K562 (cell line): ENCODE measurements at regions not wholly inside any gene's neighbourhood (a gene's known extent, or its start where the extent isn't known, plus 50 kb on each side); places are given as distances from the start of the nearest gene placed in this dataset.

ENCODE experiments used
- ATAC-seq: fragments of 200-7000 bp; cut with Tn5 transposase; 3 replicates; pipeline ENCODE4 v1.9.1; 2020; ENCODE audit warnings: moderate library complexity
- BruUV-seq: library from RNA; stranded (reverse); fragments of 400-500 nt; replicated peaks from 2 replicates; lab custom pipeline; 2021; lab: Mats Ljungman, UMichigan
- CTCF ChIA-PET: fragments of 300-600 bp; formaldehyde crosslinking; extraction: SDS; loops from one replicate; lab custom pipeline; 2021; ENCODE audit warnings: low intra/inter-chr PET ratio; lab: Yijun Ruan, JAX
- POLR2A ChIA-PET: fragments of 300-600, 350-650 bp; sonication (Branson Sonifier 250); formaldehyde crosslinking; extraction: SDS; loops from one replicate; lab custom pipeline; 2021; ENCODE audit warnings: antibody characterized with exemption, inconsistent platforms; lab: Yijun Ruan, JAX
- DNase-seq, 4 experiments: peaks; one replicate each; pipeline versions ENCODE4 v3.0.0 to v3.0.0-alpha.2; 2011 to 2018; ENCODE audit warnings: low spot score in 3 of 4, mixed read lengths in 3 of 4; ENCODE audit errors: extremely low read depth in 1 of 4
- FAIRE-seq: peaks from 2 replicates; lab custom pipeline; 2011; peaks lifted over from hg19 to GRCh38; lab: Jason Lieb, UNC
- H2AFZ ChIP-seq: 2 replicates; pipeline ENCODE4 v1.6.0; 2011; ENCODE audit warnings: low read depth, low read length, control low read depth, inconsistent platforms
- H3K27ac ChIP-seq: fragments of 200-600 bp; 3 replicates; pipeline ENCODE4 v1.8.0; 2011; ENCODE audit warnings: low read depth, mild to moderate bottlenecking, control low read depth, inconsistent platforms, low read length, moderate library complexity, mixed read lengths; ENCODE audit errors: extremely low read depth
- H3K27me3 ChIP-seq, 2 experiments: fragments of 300-600 bp in 1 of 2; 2 replicates in 1 of 2; 3 replicates in 1 of 2; pipeline versions ENCODE4 v1.6.0 to v1.8.0; 2011; ENCODE audit warnings: inconsistent platforms in 2 of 2, low read length in 2 of 2, mild to moderate bottlenecking in 1 of 2, mixed read lengths in 1 of 2, moderate library complexity in 1 of 2; ENCODE audit not compliant: control insufficient read depth in 2 of 2, insufficient read depth in 2 of 2
- H3K36me3 ChIP-seq: fragments of 300-600 bp; 3 replicates; pipeline ENCODE4 v1.8.0; 2011; ENCODE audit warnings: mild to moderate bottlenecking, low read length, inconsistent platforms; ENCODE audit not compliant: control insufficient read depth, insufficient read depth
- H3K4me1 ChIP-seq, 2 experiments: fragments of 200-600 bp in 1 of 2; replicated peaks in 1 of 2; 2 replicates in 1 of 2; 3 replicates in 1 of 2; pipeline versions ENCODE4 v1.5.1 to v1.8.0; 2011; ENCODE audit warnings: inconsistent platforms in 2 of 2, low read length in 2 of 2, mild to moderate bottlenecking in 1 of 2, mixed read lengths in 1 of 2, moderate library complexity in 1 of 2; ENCODE audit not compliant: control insufficient read depth in 2 of 2, insufficient read depth in 2 of 2
- H3K4me2 ChIP-seq: 2 replicates; pipeline ENCODE4 v1.6.1; 2011; ENCODE audit warnings: low read length, control low read depth, inconsistent platforms, mixed read lengths; ENCODE audit not compliant: insufficient read depth
- H3K4me3 ChIP-seq: fragments of 200-600 bp; sonication (generic), shearing (Covaris generic); 2 replicates; pipeline ENCODE4 v1.5.1; 2016; ENCODE audit warnings: control low read depth, inconsistent platforms
- H3K79me2 ChIP-seq: fragments of 200-600 bp; 3 replicates; pipeline ENCODE4 v1.8.0; 2011; ENCODE audit warnings: low read length, inconsistent platforms; ENCODE audit not compliant: control insufficient read depth, insufficient read depth
- H3K9ac ChIP-seq, 2 experiments: 2 replicates each; pipeline versions ENCODE4 v1.6.0 to v1.6.1; 2011; ENCODE audit warnings: low read depth in 2 of 2, low read length in 2 of 2, control low read depth in 1 of 2, inconsistent platforms in 1 of 2, mild to moderate bottlenecking in 1 of 2, mixed read lengths in 1 of 2; ENCODE audit not compliant: insufficient read depth in 1 of 2
- H3K9me1 ChIP-seq: one replicate; pipeline ENCODE4 v1.6.0; 2011; ENCODE audit warnings: inconsistent platforms, mild to moderate bottlenecking, low read length, moderate library complexity; ENCODE audit not compliant: control insufficient read depth, insufficient read depth
- H3K9me3 ChIP-seq: replicated peaks from 2 replicates; pipeline ENCODE4 v1.5.1; 2011; ENCODE audit warnings: low read depth, low read length, inconsistent platforms; ENCODE audit not compliant: control insufficient read depth, insufficient read depth
- H4K20me1 ChIP-seq: replicated peaks from 2 replicates; pipeline ENCODE4 v1.6.1; 2011; ENCODE audit warnings: low read length, inconsistent platforms, mixed read lengths; ENCODE audit not compliant: control insufficient read depth, insufficient read depth
- CBFA2T3 ChIP-seq: fragments of 450-650 bp; IDR thresholded peaks from 2 replicates; pipeline ENCODE4 v1.6.1; 2017
- GTF2F1 ChIP-seq: IDR thresholded peaks from 2 replicates; pipeline ENCODE4 v1.6.1; 2011; ENCODE audit warnings: low read depth, low read length, improper control_type of control experiment
- HES1 ChIP-seq: fragments of 450-650 bp; IDR thresholded peaks from 2 replicates; pipeline ENCODE4 v1.6.1; 2016; ENCODE audit warnings: low read depth, mild to moderate bottlenecking, moderate library complexity
- ZNF311 ChIP-seq: fragments of 250-450 bp; sonication (Bioruptor Pico); IDR thresholded peaks from 2 replicates; pipeline ENCODE4 v1.4.0; 2020; ENCODE audit warnings: mild to moderate bottlenecking, moderate library complexity
- WGBS: fragments of 100-300 bp; shearing (Covaris generic); methylation state at CpG from one replicate; pipeline ENCODE4 v1.1.6; 2016; ENCODE audit warnings: low coverage, mixed read lengths; ENCODE audit not compliant: insufficient coverage; ENCODE audit errors: missing lambda C conversion rate; 5-methylcytosine and 5-hydroxymethylcytosine counted together
- in situ Hi-C: fragments of 300-500 bp; cut with MboI; formaldehyde crosslinking; loops from 4 replicates; pipeline ENCODE4 v1.15.0; 2018; ENCODE audit warnings: inconsistent platforms, mixed read lengths
- intact Hi-C: fragments of 100-400 bp; cut with micrococcal nuclease; formaldehyde crosslinking; loops from 2 replicates; pipeline ENCODE4 v1.14.2; 2022

- no TSS peak for BruUV-seq
- no peak overlapping the region for H3K4me2 ChIP-seq
- H3K27ac ChIP-seq: peak overlapping the region; percentile 20; the same call in 2 of the 3 replicates
- H3K9me1 ChIP-seq: no peaks in the 10 kb centered on the region
- H3K79me2 ChIP-seq: peaks cover 9% of the 10 kb centered on the region
- no peaks in the 10 kb centered on the region for H4K20me1 ChIP-seq
- WGBS: 72% methylated on average over 3 of the region's 3 CpGs
- DNase-seq (no peak), FAIRE-seq (no peak), ATAC-seq (no peak)
- intact Hi-C loops: loop anchor here (1.0 to 10.0 kb wide), 7 partner anchors 50 to 323 kb away; no protein-coding TSS in a partner anchor
- H3K4me3 ChIP-seq: no peak overlapping the region
- H3K9me3 ChIP-seq: no peaks in the 10 kb centered on the region
- H3K4me1 ChIP-seq: peaks cover 0 to 4% of the 10 kb centered on the region in 2 experiments; a peak in 3 of 5 replicates
- POLR2A ChIA-PET: interaction anchor here (0.5 to 0.9 kb wide), 2 partner anchors 19 to 24 kb away, joined by 3 to 5 read pairs; no protein-coding TSS in a partner anchor
- no peak overlapping the region for H2AFZ ChIP-seq
- H3K9ac ChIP-seq: no peak overlapping the region
- no peak for TF ChIP-seq ZNF311 (CRISPR knock-in tag)
- TF ChIP-seq HES1: no peak
- no peak for TF ChIP-seq GTF2F1
- TF ChIP-seq CBFA2T3: no peak
- CTCF ChIA-PET: interaction anchor here (1.5 kb wide), 1 partner anchor 186 kb away, joined by 6 read pairs; no protein-coding TSS in a partner anchor
- peaks cover 10% of the 10 kb centered on the region; the same call in 1 of the 3 replicates for H3K36me3 ChIP-seq
- in situ Hi-C loops: loop anchor here (5.0 to 10.0 kb wide), 2 partner anchors 185 to 927 kb away; no protein-coding TSS in a partner anchor
- no peaks in the 10 kb centered on the region for H3K27me3 ChIP-seq
Observed at GRCh38 chr12:127107744-127108143, 1159.2 kb upstream of the TMEM132C start.
